Spleen (tissue), 7 donors: ENCODE measurements at regions not wholly inside any gene's neighbourhood (a gene's known extent, or its start where the extent isn't known, plus 50 kb on each side); places are given as distances from the start of the nearest gene placed in this dataset.

Source experiments
- CTCF ChIP-seq, 11 experiments: fragments of 200-600 bp in 7 of 11; fragments of 450-650 bp in 4 of 11; sonication (generic) in 4 of 11; IDR thresholded peaks in 8 of 11; conservative IDR thresholded peaks in 3 of 11; 1 replicate in 7 of 11; 2 replicates in 4 of 11; pipeline versions ENCODE4 v1.4.0 to v1.8.0; 2016 to 2021; ENCODE audit warnings: antibody characterized with exemption in 11 of 11, inconsistent platforms in 4 of 11, mild to moderate bottlenecking in 1 of 11
- POLR2A ChIP-seq, 3 donors: fragments of 450-650 bp; IDR thresholded peaks; one replicate each; pipeline ENCODE4 v1.5.1; 2017; ENCODE audit warnings: antibody characterized with exemption in 3 of 3, mild to moderate bottlenecking in 1 of 3
- POLR2AphosphoS5 ChIP-seq, 3 donors: sonication (generic); formaldehyde crosslinking; IDR thresholded peaks; one replicate each; pipeline ENCODE4 v1.5.1; 2017; ENCODE audit warnings: antibody characterized with exemption in 3 of 3
- donor health status: DM: no; HTN: no; CAD: no; lungs with moderate emphysema.
- donor health status: DM: no; HTN: no; CAD: no.
- donor health status: DM: no; HTN: no; CAD: no.

- TF ChIP-seq CTCF (IDR thresholded peaks at IDR 0.05 in 8 of 11, conservative IDR thresholded peaks at IDR 0.05 in 3 of 11), result no peak
- TF ChIP-seq POLR2A (IDR thresholded peaks at IDR 0.05), result no peak
- TF ChIP-seq POLR2AphosphoS5 (IDR thresholded peaks at IDR 0.05), result no peak
Measured at GRCh38 chr20:11214256-11214840, 540.5 kb upstream of the JAG1 start.
